A673 (cell line): ENCODE measurements at regions not wholly inside any gene's neighbourhood (a gene's known extent, or its start where the extent isn't known, plus 50 kb on each side); places are given as distances from the start of the nearest gene placed in this dataset.
"Not testable (repeated sequence)": the region's sequence is repeated elsewhere in the genome, so short reads cannot be mapped to it uniquely, and the experiment has no call there.

Source experiments
- EZH2 ChIP-seq: fragments of 200-600 bp; sonication (generic); IDR thresholded peaks from 2 replicates; pipeline ENCODE4 v1.6.1; 2017; ENCODE audit warnings: borderline replicate concordance, low read depth, mild to moderate bottlenecking, mixed read lengths, antibody characterized with exemption, low read length; ENCODE audit not compliant: poor library complexity, severe bottlenecking
- TF ChIP-seq, protein P1 (sequence below): fragments of 300-800, 200-600 bp; sonication (generic); conservative IDR thresholded peaks from 2 replicates; pipeline ENCODE4 v1.5.1; 2017; ENCODE audit warnings: low read depth, mild to moderate bottlenecking, antibody characterized with exemption, low read length, moderate library complexity, mixed read lengths

DNA sequence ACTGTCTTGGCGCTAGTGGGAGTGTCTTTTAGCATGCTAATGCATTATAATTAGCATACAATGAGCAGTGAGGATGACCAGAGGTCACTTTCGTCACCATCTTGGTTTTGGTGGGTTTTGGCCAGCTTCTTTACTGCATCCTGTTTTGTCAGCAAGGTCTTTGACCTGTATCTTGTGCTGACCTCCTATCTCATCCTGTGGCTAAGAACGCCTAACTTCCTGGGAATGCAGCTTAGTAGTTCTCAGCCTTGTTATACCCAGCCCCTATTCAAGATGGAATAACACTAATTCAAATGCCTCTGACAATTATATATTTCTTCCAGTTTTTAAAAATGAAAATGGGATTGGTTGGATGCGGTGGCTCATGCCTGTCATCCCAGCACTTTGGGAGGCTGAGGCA, 92.0 kb upstream of the TMTC4 start:
- TF ChIP-seq, protein P1, sequence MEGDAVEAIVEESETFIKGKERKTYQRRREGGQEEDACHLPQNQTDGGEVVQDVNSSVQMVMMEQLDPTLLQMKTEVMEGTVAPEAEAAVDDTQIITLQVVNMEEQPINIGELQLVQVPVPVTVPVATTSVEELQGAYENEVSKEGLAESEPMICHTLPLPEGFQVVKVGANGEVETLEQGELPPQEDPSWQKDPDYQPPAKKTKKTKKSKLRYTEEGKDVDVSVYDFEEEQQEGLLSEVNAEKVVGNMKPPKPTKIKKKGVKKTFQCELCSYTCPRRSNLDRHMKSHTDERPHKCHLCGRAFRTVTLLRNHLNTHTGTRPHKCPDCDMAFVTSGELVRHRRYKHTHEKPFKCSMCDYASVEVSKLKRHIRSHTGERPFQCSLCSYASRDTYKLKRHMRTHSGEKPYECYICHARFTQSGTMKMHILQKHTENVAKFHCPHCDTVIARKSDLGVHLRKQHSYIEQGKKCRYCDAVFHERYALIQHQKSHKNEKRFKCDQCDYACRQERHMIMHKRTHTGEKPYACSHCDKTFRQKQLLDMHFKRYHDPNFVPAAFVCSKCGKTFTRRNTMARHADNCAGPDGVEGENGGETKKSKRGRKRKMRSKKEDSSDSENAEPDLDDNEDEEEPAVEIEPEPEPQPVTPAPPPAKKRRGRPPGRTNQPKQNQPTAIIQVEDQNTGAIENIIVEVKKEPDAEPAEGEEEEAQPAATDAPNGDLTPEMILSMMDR = not testable (repeated sequence)
- TF ChIP-seq EZH2 = not testable (repeated sequence)
